ENCODE measurements at regions not wholly inside any gene's neighbourhood (a gene's known extent, or its start where the extent isn't known, plus 50 kb on each side); places are given as distances from the start of the nearest gene placed in this dataset.

GRCh38 chr20:63062188-63063140, 55.7 kb upstream of the BHLHE23 start:
- no peaks in the 10 kb centered on the region for H3K4me1 Mint-ChIP-seq (ENCODE audit: insufficient read depth, unreplicated experiment)
- DNase-seq (ENCODE audit: unreplicated experiment): no peak
- H3K27me3 Mint-ChIP-seq (ENCODE audit: insufficient read depth, unreplicated experiment): peaks cover 12% of the 10 kb centered on the region
- no peak overlapping the region for H3K27ac Mint-ChIP-seq (ENCODE audit: low read depth, unreplicated experiment)
- no peak for TF ChIP-seq CTCF (IDR thresholded peaks at IDR 0.05; ENCODE audit: unreplicated experiment)
- H3K9me3 Mint-ChIP-seq (ENCODE audit: unreplicated experiment): peaks cover 11% of the 10 kb centered on the region
- H3K4me3 Mint-ChIP-seq (ENCODE audit: unreplicated experiment): no peak overlapping the region
- intact Hi-C loops (cut with micrococcal nuclease): no loop called here
- no TSS peak for BruUV-seq (replicated peaks)
- ChIA-PET POLR2A (no interaction called here), CTCF (interaction anchor here (0.7 to 1.5 kb wide), 3 partner anchors 117 to 562 kb away, joined by 3 to 5 read pairs (median 4); no protein-coding TSS in a partner anchor)
- no peaks in the 10 kb centered on the region for H3K36me3 Mint-ChIP-seq (ENCODE audit: insufficient read depth, unreplicated experiment)

GRCh38 chr20:63061771-63062100, 55.0 kb upstream of the BHLHE23 start:
- no peak overlapping the region for H3K4me3 Mint-ChIP-seq (ENCODE audit: unreplicated experiment)
- H3K27ac Mint-ChIP-seq (ENCODE audit: low read depth, unreplicated experiment): no peak overlapping the region
- H3K9me3 Mint-ChIP-seq (ENCODE audit: unreplicated experiment): peaks cover 11% of the 10 kb centered on the region
- no peaks in the 10 kb centered on the region for H3K4me1 Mint-ChIP-seq (ENCODE audit: insufficient read depth, unreplicated experiment)
- intact Hi-C loops (cut with micrococcal nuclease): no loop called here
- no peaks in the 10 kb centered on the region for H3K36me3 Mint-ChIP-seq (ENCODE audit: insufficient read depth, unreplicated experiment)
- peaks cover 5% of the 10 kb centered on the region for H3K27me3 Mint-ChIP-seq (ENCODE audit: insufficient read depth, unreplicated experiment)
- no peak for TF ChIP-seq CTCF (IDR thresholded peaks at IDR 0.05; ENCODE audit: unreplicated experiment)
- CTCF ChIA-PET: no interaction called here
- POLR2A ChIA-PET: no interaction called here
- no TSS peak for BruUV-seq (replicated peaks)
- no peak for DNase-seq (ENCODE audit: unreplicated experiment)

DNA sequence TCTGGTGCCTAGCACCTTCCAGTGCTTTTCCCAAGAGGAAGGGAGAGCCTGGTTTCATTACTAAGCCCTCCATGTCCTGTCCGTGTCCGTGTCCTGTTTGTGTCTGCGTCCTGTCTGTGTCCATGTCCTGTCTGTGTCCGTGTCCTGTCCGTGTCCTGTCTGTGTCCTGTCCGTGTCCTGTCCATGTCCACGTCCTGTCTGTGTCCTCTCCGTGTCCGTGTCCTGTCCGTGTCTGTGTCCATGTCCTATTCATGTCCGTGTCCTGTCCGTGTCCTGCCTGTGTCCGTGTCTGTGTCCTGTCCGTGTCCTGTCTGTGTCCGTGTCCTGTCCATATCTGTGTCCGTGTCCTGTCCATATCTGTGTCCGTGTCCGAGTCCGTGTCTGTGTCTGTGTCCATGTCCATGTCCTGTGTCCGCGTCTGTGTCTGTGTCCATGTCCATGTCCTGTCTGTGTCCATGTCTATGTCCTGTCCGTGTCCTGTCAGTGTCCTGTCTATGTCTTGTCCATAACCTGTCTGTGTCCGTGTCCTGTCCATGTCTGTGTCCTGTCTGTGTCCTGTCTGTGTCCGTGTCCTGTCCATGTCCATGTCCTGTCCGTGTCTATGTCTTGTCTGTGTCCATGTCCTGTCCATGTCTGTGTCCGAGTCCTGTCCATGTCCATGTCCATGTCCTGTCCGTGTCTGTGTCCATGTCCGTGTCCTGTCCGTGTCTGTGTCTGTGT, 54.4 kb upstream of the BHLHE23 start:
- H3K9me3 Mint-ChIP-seq (ENCODE audit: unreplicated experiment): peaks cover 11% of the 10 kb centered on the region
- BruUV-seq (replicated peaks): no TSS peak
- ChIA-PET CTCF (interaction anchor here (2.0 kb wide), 1 partner anchor 163 kb away, joined by 7 read pairs; no protein-coding TSS in a partner anchor), POLR2A (no interaction called here)
- no peak for TF ChIP-seq CTCF (IDR thresholded peaks at IDR 0.05; ENCODE audit: unreplicated experiment)
- H3K36me3 Mint-ChIP-seq (ENCODE audit: insufficient read depth, unreplicated experiment): no peaks in the 10 kb centered on the region
- no peak overlapping the region for H3K4me3 Mint-ChIP-seq (ENCODE audit: unreplicated experiment)
- no peaks in the 10 kb centered on the region for H3K4me1 Mint-ChIP-seq (ENCODE audit: insufficient read depth, unreplicated experiment)
- H3K27ac Mint-ChIP-seq (ENCODE audit: low read depth, unreplicated experiment): no peak overlapping the region
- intact Hi-C loops (cut with micrococcal nuclease): no loop called here
- DNase-seq (ENCODE audit: unreplicated experiment): no peak
- H3K27me3 Mint-ChIP-seq (ENCODE audit: insufficient read depth, unreplicated experiment): no peaks in the 10 kb centered on the region
